RWPE1 (cell line): ENCODE measurements at regions not wholly inside any gene's neighbourhood (a gene's known extent, or its start where the extent isn't known, plus 50 kb on each side); places are given as distances from the start of the nearest gene placed in this dataset.
A peak's percentile ranks its signal among the peaks of the same experiment; 100 is the strongest.

Source experiments
- CTCF ChIA-PET: fragments of 350-600 bp; sonication (Branson Sonifier 250); formaldehyde crosslinking; extraction: SDS; loops from one replicate; lab custom pipeline; 2021; lab: Yijun Ruan, JAX
- POLR2A ChIA-PET: fragments of 400-600 bp; formaldehyde crosslinking; extraction: SDS; loops from one replicate; lab custom pipeline; 2020; ENCODE audit warnings: antibody characterized with exemption; ENCODE audit not compliant: low non-redundant PET; lab: Yijun Ruan, JAX
- DNase-seq: peaks from one replicate; pipeline ENCODE4 v3.0.0; 2012; ENCODE audit warnings: low spot score
- H3K27ac ChIP-seq: fragments of 450-650 bp; 2 replicates; pipeline ENCODE4 v1.5.1; 2017
- CTCF ChIP-seq: fragments of 450-650 bp; conservative IDR thresholded peaks from 2 replicates; pipeline ENCODE4 v1.5.1; 2017; ENCODE audit warnings: low read depth, mild to moderate bottlenecking

GRCh38 chr2:59746291-59746690 is 807.2 kb downstream of the BCL11A start:
- ChIA-PET POLR2A (no interaction called here), CTCF (interaction anchor here (0.7 kb wide), 1 partner anchor 176 kb away, joined by 4 read pairs; no protein-coding TSS in a partner anchor)
- no peak for TF ChIP-seq CTCF
- no peak for DNase-seq
- H3K27ac ChIP-seq: no peak overlapping the region

GRCh38 chr2:59745085-59745484 is 808.4 kb downstream of the BCL11A start:
- CTCF ChIA-PET: no interaction called here
- TF ChIP-seq CTCF: no peak

GRCh38 chr2:59744436-59744835 is 809.0 kb downstream of the BCL11A start:
- no peak for TF ChIP-seq CTCF
- no peak overlapping the region for H3K27ac ChIP-seq
- no peak for DNase-seq
- ChIA-PET CTCF (no interaction called here), POLR2A (no interaction called here)

More at GRCh38 chr2:59745085-59745484, 808.4 kb downstream of the BCL11A start:
- no peak overlapping the region for H3K27ac ChIP-seq
- peak; percentile 1 for DNase-seq
- POLR2A ChIA-PET: no interaction called here

- ChIA-PET CTCF (no interaction called here), POLR2A (no interaction called here)
- no peak overlapping the region for H3K27ac ChIP-seq
- no peak for DNase-seq
- no peak for TF ChIP-seq CTCF
These were observed 811.6 kb downstream of the BCL11A start for GRCh38 chr2:59741840-59742239.

- DNase-seq: no peak
- no peak for TF ChIP-seq CTCF
- ChIA-PET CTCF (no interaction called here), POLR2A (no interaction called here)
- H3K27ac ChIP-seq: no peak overlapping the region
These were observed 814.3 kb downstream of the BCL11A start for GRCh38 chr2:59739166-59739565.

- no peak for DNase-seq
- ChIA-PET POLR2A (no interaction called here), CTCF (interaction anchor here (0.6 kb wide), 1 partner anchor 152 kb away, joined by 3 read pairs; no protein-coding TSS in a partner anchor)
- TF ChIP-seq CTCF: no peak
- H3K27ac ChIP-seq: no peak overlapping the region
These were observed 816.2 kb downstream of the BCL11A start for GRCh38 chr2:59737299-59737698.
